HG02763 (cell line): ENCODE measurements at regions not wholly inside any gene's neighbourhood (a gene's known extent, or its start where the extent isn't known, plus 50 kb on each side); places are given as distances from the start of the nearest gene placed in this dataset.

Experiments used
- ATAC-seq: cut with Tn5 transposase; IDR thresholded peaks from one replicate; pipeline ENCODE4 v1.9.1; 2021; ENCODE audit warnings: mild to moderate bottlenecking, moderate library complexity; ENCODE audit not compliant: unreplicated experiment

DNA sequence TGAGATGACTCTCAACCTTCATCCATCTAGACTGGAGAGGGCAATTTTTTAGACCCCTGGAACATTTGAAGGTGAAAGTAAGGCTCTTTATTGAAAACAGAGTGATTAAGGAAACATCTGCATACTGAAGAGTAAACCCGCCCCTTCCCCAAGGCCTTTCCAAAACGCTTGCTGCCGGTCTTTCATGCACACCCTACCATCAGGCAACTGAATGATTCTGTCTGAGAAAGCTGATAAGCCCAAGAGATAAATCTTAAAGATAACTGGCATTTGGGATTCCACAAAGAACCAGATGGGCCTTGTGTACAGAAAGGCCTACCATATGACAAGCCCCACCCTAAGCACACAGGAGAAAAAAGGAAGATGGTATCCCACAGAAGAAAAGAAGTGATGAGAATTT, 54.4 kb upstream of the PIK3R1 start:
- ATAC-seq: no peak

DNA sequence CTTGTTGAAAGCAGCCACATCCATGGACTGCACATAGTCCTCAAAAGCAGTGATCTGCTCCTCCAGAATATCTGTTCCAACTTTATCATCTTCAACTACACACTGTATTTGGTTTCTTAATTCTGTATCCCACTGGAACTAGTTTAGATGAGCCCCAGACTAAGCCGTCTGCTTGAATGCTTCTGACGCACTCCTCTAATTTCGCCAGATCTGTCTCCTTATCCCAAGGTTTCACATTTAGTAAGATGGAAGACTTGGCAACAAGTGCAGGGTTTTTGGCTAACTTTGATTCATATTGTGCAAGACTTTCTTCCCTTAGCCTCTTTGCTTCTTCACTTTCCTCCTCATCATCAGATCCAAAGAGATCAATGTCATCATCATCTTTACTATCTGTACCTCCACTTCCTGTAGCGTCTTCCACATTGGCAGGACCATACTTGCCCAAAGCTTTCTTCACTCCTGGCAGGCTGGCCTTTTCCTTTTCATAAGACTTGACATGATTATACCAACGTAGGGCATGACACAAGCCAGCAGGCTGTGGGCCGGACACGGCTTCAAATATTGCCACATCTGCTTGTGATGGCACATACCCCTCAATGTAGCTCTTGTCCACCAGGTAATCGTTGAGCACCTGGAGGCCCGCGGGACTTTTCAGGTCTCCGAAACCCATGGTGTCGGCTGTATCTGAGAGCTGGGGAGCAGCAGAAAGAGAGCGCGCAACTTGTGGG, 56.2 kb upstream of the PIK3R1 start:
- no peak for ATAC-seq

DNA sequence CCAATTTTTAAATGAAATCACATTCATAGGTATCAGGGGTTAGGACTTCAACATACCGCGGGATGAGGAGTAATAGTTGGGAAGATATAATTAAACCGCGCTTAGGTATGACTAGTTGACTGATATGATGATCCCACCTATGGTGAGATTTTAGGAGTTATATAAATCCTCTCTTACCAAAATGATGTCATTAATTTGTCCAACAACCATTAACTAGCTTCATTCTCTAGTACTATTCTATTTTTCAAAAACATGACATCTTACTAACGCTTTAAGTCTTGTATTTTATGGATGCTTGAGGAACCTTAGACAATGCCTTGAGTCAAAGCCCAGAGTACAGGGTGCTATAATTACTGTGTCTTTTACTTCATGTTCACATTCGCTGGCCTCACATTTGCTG, 59.6 kb upstream of the PIK3R1 start:
- no peak for ATAC-seq

DNA sequence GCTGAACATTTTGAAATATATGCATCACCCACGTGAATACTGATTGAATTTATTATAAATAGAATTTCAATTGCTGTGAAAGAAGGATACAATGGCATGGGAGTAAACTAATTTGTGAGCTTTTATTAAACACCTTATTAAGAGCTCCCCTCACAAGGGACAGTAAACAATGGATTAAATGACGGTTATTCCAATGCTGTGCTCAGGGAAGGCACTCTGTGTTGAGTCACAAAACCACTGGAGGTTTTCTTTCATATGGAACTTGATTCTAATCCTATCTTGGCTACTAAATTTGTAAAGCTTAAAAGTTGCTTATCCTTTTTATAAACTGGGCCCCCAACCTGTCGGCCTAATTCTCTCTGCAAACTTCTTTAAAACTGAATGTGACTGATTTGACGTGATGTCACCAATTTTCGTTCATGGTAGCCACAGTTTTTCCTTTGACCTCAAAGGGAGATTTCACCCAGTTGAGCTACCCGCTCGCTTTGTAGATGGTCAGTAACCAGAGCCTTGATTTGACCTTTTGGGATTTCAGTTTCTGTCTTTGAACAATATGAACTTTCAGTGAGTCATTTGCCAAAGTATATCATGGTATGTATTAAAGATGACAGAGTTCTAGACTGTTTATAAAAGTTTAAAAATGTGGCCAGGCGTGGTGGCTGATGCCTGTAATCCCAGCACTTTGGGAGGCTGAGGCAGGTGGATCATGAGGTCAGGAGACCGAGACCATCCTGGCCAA, 61.3 kb upstream of the PIK3R1 start:
- ATAC-seq: no peak

DNA sequence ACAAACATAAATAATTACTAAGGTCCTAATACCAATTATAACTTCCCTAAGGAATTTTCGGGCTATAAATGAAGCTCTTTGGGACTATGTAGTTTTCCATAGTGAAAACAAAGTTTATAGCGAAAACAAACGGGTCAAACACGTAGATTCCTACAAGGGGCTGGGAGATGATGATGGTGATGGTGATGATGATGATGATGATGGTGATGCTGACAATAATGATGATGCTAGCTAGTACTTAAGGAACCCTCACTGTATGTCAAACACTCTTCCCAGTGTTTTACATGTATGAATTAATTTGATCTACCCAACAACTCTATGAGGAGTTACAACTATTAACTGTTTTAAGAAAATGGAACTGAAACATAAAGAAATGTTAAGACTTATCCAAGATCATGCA, 63.7 kb upstream of the PIK3R1 start:
- no peak for ATAC-seq

DNA sequence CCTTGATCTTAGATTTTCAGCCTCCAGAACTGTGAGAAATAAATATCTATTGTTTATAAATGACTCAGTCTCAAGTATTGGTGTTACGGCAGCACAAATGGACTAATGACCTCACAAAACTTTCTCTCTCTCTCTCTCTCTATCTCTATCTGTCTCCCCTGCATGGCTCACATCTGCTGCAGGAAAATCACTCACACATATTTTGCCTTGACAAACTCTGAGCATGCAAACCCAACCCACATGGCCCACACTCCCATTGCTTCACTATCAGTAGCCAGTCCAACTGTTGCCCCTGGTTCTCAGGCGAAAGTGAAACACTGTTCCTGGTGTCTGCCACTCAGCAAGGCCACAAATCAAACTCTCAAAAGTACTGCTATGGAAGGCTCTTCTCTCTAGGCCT, 66.4 kb upstream of the PIK3R1 start:
- no peak for ATAC-seq

DNA sequence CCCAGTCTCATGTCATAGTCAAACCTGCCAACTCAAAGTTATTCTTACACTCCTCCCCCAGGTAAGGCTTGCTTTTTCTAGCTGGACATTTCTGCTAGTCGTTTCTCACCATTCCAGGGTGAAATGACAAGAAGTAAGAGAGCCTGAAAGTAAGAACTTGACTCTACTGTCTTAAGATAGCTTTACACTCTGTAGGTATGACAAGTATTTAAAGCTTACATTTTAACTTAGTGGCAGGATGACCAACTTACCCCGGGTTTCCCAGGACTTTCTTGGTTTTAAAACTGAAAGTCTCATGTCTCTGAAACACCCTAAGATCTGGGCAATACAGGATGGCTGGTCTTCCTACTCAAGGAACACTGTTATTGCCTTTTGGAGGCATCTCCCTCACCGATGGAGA, 67.5 kb upstream of the PIK3R1 start:
- ATAC-seq: peak; percentile 57

DNA sequence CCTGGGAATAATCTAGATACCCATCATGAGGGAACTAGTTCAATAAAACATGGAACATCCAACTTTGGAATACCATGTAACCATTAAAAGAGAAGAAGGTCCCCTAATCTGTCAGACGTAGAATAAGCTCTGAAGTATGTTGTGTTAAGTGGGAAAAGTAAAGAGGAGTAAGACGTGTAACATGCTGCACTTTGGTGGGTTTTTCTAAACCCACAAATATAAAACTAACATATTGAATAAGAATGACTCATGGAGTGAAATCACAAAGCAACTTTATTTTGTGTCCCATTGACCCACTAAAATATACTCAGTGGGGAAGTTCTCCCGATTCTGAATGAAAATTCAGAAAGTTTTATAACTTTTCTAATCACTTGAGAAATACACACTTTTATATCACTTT, 67.9 kb upstream of the PIK3R1 start:
- peak; percentile 7 for ATAC-seq

DNA sequence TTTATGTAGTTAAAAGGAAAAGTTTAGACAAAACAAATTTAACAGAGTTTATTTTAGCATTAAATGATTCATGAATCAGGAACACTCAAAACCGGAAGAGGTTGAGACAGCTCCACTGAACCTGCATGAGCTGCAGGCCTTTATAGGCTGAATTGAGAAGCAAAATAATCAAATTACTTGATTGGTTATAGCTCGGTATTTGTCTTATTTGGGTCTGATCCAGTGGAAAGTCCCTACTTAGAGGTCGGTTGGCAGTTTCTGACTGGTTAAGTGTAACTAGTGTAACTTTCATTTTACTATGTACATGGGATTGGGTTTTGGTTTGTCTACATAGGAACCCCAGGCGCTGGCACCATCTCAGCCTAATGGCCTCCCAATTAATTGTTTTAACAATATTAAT, 74.1 kb upstream of the PIK3R1 start:
- peak; percentile 35 for ATAC-seq

DNA sequence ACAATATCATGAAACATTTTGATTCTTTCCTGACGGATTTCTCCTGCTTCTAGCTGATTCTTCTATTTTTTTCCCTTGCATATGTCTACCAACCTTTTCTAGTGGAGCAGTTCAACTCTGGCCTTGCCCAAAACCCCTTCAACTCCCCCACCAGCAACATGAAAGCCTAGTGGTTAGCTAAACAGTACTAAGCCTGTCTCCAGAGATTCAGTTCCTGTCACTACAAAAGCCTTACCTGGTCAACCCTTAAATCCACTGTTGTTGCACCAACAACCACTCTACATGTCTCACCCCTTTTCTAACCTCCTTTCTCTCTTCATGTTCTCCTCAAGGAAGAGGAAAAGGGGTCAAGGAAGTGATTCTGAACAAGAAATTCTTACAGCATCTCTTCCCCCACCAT, 74.8 kb upstream of the PIK3R1 start:
- ATAC-seq: peak; percentile 43

DNA sequence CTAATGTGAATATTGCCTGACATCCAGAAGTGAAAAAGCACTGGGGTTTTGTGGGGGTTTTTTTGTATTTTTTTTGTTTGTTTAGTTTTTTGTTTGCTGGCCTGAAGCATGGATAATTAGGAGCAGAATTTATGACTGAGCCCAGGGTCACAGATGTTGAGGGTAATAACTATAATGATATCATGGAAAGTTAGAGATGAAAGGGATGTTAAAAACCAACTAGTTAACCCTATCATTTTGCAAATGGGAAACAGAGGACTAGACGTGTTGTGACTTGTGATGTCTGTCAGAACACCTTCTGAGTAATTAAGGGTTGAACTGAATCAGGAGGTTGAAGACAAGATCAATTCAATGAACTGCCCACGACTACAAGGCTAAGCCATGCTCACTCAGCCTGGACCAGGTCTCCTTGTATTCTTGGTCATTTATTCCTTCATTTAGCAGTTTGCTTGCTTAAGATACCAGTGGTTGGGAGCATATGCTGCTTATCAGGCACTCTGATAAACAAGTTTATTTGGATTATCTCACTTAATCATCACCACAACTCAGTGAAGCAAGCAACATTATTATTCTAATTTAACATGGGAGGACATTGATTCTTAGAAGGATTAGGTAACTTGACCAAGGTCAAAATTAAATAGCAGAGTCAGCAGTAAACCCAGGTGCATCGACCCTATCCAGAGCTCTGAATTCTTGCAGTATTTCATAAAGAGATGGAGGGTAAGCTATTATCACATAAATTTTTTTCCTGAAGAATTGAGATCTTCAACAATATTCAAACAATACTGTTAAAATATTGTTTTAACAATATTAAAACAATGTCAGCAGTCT, 75.7 kb upstream of the PIK3R1 start:
- no peak for ATAC-seq

DNA sequence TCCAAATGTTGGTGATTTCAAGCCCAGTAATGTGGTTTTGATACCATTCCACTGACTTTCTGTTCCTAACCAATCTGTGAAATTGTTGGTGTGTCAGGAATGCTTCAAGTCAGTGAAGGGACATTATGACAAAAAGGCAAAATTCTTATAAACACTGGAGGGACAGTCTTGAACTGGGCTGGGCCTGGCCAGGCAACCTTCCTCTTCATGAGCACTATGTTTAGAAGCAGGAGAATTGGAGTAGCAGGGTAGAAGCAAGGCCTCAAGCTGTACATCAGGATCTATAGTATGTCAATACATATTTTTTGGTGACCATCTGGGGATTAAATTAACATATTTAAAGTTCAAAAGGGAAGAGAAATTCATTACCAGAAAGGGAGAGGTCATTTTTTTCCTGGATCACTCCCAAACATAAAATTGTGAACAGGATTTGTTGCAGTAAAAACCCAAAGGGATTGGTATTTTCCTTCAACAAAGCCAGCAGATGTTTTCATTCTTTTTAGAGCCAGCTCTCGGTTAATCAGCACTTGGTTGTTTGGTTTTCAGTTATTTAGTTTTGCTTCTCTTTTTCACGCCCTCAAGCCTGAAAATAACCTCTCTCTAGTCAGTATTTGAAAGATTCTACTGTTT, 77.9 kb upstream of the PIK3R1 start:
- no peak for ATAC-seq

DNA sequence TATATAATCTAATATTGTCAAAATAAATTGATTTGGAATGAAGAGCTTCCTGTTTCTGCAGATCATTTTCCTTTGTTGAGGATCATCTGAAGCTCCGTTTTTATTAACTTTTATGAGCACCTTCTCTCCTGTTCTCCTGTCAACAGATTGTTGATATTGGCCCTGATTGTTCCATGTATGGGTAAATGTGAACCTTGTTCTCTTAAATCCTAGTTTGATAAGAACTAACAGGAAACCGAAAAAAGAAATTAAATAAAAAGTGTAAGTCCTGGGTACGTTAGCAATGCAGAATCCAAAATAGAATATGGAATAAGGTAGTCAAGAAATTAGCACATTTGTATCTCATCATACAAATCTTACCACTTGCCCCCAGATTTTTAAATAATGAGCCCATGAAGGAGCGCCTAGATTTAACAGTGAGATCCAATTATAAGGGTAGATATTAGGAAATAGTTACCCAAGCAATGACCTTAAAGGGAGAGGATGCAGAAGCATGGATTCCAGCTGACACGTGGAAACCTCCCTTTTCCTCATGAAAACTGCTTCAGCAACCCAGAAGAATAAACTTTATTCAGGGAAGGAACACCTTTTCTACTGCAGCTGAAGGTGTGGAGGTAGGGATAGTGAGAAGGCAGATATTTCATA, 80.8 kb upstream of the PIK3R1 start:
- ATAC-seq: no peak

DNA sequence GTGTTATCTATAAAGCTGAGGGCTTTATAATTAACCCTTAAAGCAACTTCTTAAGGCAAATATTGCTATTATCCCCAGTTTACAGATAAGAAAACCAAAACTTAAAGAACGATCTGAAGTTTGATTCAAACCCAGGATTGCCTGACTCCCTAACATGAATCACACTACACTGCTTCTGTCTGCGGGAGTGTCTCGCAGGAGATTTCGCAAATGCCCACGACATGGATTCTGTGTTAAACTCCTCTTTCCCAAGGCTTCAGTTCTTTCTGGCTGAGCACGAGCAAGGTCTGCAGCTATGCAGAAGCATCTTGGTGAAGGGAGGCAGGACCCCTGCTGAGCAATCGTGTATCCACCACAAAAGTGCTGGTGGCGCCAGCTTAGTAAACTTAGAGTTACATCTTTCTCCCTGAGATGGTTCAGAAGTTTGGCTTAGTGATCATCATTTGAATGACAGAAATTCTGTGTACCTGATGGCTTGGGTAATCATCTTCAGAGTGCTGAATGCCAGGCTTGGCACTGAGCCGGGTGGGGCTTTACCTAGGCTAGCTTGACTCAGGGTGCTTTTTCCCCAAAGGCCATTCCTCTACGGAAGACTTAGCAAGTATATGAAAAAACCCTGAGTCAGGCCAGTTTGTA, 81.4 kb upstream of the PIK3R1 start:
- ATAC-seq: no peak

DNA sequence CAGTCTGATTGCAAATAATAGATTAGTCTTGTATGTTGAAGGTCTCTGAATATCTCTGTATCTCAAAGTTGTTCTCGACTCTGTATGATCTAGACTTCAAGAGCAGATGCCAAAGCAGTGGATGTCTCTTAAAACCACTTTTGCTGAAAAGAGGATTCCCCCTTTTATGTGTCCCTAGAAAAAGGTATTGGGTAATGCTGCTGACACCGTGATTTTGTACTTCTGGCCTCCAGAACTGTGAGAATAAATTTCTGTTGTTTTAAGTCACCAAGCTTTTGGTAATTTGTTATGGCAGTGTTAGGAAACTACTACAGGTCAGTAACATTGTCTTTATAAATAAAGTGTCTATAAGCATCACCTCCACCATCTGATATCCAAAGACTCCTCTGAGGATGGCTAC, 85.3 kb upstream of the PIK3R1 start:
- no peak for ATAC-seq

DNA sequence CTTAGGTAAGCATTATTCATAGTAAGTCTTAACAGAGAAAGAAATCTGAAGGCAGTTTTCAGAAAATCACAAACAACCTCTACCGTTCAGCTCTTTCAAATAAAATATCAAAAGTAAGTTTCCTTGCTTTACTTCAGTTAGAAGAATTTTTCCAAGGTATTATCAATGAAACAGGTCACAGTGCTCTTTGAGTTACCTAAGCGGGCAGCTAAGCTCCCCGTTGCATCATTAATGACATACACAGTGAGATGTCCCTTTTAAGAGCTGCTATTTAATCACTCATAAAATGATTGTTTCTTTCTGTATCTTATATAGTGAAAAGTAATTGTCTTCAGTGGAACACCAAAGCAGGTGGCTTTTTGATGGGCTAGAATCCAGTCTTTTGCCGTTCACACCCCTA, 86.2 kb upstream of the PIK3R1 start:
- no peak for ATAC-seq

DNA sequence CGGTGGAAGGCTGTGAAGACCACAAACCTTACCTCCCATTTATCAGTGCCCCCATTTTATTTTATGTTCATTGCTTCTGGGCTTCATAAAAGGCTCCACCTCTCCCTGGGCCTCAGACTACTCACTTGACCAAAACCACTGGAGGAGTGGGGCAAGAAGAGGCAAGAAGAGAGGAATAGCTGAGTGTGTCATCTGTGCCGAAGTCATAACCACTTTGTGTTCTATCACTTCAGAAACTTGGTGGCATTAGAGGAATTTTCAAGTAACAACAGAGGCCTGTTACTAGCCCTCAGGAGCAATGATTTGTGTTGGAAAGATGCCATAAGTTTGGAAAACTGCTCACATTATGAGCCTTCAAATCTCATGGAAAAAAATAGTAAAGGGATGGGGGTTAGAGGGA, 88.7 kb upstream of the PIK3R1 start:
- no peak for ATAC-seq

DNA sequence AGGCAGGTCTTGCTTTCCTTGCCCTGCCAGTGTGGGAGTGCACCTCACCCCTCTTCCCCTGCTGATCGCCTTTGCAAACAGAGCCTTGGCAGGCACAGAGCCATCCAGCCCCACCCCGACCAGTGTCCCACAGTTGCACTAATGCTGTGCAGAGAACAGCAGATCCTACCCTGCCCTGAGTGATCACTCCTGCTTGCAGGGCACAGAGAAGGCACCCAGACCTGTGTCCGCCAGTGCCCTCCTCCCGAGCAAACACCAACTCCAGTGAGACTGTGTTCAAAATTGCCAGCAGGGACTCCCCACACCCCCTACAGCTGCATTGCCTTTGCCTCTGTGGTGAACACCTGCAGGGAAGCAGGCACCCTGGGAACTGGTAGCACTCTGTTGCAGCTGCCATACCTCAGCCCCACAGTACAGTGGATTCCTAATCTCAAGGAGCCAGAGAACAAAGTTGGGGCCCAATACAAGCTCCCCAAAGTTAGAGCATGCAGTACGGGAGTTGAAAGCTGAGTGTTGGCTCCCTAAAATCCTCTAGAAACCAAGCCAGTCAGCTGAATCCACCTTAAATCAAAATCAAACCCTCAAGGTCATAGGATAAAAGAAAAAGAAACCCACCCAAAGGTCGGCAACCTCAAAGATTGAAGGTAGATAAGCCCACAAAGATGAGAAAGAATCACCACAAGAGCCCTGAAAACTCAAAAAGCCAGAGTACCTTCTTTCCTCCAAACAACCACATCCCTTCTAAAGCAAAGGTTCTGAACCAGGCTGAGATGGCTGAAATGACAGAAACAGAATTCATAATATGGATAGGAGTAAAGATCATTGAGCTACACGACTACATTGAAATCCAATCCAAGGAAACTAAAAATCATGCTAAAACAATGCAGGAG, 92.9 kb upstream of the PIK3R1 start:
- ATAC-seq: no peak

DNA sequence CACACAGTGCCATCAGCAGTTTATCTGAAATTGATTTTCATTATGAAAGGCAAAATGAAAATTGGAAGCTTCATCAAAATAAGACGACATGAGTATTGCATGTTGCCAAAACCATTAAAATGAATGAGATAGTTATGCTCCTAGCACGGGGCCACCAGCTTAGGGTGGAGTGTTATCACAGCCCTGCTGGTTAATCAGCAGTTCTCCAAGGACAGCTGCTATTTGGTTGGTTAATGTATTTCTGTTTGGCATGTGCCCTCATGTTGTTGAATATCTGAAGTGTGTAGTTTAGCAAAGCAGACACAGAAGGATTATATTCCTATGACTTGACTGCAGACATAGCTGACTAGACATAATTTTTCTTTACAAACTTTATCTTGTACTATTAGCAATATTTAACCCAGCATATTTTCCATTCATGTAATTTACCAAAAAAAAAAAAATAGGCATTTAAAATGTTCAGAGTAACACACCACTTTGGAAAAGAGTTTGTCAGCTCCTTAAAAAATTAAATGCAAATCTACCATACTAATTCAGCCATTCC, 98.6 kb upstream of the PIK3R1 start:
- no peak for ATAC-seq
